GM13977 (cell line): ENCODE measurements at regions not wholly inside any gene's neighbourhood (a gene's known extent, or its start where the extent isn't known, plus 50 kb on each side); places are given as distances from the start of the nearest gene placed in this dataset.

ENCODE experiments used
- DNase-seq: peaks from one replicate; pipeline ENCODE4 v3.0.0; 2012; ENCODE audit warnings: low spot score
- in situ Hi-C: fragments of 300-500 bp; cut with MboI; formaldehyde crosslinking; loops from one replicate; pipeline ENCODE4 v1.12.0; 2022; ENCODE audit warnings: low sequenced_read_pairs, low pct_unique_long_range_greater_than_20kb, mixed read lengths, inconsistent platforms; ENCODE audit not compliant: unreplicated experiment
- TF ChIP-seq, protein P1 (sequence below): IDR thresholded peaks from 2 replicates; pipeline ENCODE4 v1.5.1; 2012; ENCODE audit warnings: mild to moderate bottlenecking, control low read depth; ENCODE audit not compliant: insufficient read depth; ENCODE audit errors: extremely low read depth, missing control alignments

DNA sequence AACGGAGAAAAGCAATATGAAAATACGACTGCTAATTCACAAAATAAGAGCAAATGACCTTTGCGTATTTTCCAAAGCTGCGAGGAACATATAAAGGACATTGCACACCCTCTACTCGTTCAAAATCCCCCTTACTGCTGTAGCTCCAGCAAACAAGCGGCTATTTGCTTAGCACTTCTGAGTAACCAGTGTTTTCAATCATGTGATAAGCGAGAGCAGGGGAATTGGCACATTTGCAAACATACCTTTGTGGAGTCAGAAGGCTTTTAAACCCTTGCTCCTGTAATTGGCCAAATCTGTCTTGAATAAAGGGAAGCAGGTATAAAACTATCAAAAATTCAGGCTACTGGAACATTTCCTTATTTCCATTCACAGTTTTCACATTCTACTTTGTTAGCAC, 610.2 kb downstream of the UBE2NL start:
- TF ChIP-seq, protein P1, sequence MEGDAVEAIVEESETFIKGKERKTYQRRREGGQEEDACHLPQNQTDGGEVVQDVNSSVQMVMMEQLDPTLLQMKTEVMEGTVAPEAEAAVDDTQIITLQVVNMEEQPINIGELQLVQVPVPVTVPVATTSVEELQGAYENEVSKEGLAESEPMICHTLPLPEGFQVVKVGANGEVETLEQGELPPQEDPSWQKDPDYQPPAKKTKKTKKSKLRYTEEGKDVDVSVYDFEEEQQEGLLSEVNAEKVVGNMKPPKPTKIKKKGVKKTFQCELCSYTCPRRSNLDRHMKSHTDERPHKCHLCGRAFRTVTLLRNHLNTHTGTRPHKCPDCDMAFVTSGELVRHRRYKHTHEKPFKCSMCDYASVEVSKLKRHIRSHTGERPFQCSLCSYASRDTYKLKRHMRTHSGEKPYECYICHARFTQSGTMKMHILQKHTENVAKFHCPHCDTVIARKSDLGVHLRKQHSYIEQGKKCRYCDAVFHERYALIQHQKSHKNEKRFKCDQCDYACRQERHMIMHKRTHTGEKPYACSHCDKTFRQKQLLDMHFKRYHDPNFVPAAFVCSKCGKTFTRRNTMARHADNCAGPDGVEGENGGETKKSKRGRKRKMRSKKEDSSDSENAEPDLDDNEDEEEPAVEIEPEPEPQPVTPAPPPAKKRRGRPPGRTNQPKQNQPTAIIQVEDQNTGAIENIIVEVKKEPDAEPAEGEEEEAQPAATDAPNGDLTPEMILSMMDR, result no peak
- DNase-seq, result no peak
- in situ Hi-C loops, result no loop called here

DNA sequence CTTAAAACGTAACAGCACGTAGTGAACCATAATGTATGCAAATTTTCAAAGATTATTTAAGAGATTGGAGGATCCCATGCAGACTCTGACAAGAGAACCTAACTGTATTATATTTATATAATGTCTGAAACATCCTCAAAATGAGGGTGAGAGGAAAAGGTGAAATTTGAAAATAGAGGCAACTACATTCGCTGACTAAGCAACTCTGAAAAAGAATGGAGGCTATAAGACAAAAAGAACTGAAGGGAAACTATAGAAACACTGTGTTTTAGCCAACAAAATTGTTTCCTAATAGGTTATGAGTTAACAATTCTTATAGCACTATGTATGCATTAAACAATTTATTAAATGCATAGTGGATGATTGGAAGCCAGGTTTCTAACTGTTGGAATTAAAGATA, 648.0 kb downstream of the UBE2NL start:
- TF ChIP-seq, protein P1, result no peak
- in situ Hi-C loops, result no loop called here

DNA sequence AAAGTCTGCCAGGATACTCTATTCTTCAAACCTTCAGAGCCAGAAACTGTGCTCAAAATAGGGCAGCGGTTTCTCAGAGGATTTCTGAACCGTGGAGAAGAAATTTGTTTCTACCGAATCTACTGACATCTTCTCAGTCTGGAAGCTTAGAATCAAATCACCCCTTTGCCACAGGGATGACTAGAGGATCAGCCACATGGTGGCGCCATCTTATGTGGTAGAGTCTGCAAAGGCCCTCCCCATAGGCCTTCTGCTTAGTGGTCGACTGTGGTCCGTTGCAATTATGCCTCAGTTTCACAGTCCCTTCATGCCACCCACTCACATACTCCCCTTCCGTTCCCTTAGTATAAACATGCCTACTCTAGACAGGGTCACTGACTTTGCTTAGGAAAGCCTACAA, 680.7 kb upstream of the SPANXN1 start:
- no peak for DNase-seq
- in situ Hi-C loops, result no loop called here
- TF ChIP-seq, protein P1, result no peak

More for the DNA sequence above, 648.0 kb downstream of the UBE2NL start:
- DNase-seq, result no peak

DNA sequence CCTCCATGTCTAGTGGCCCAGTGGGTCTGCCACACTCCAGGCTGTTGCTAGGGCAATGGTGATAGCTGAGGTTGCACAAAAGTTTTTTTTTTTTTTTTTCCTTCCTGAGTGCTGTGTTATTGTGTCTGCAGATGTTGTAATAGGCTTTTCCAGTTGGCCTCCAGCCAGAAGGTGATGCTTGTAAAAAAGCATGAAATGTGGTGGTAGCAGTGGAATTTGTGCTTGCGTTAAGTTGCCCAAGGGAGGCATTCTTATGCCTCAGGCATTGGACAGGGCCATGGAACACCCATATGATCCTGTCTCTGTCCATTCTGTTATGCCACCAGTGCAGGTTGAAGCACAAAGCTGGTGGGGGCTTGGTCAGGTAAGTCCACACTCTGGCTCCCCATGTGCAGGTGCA, 660.5 kb upstream of the SPANXN1 start:
- in situ Hi-C loops, result no loop called here
- DNase-seq, result no peak
- TF ChIP-seq, protein P1, result no peak

DNA sequence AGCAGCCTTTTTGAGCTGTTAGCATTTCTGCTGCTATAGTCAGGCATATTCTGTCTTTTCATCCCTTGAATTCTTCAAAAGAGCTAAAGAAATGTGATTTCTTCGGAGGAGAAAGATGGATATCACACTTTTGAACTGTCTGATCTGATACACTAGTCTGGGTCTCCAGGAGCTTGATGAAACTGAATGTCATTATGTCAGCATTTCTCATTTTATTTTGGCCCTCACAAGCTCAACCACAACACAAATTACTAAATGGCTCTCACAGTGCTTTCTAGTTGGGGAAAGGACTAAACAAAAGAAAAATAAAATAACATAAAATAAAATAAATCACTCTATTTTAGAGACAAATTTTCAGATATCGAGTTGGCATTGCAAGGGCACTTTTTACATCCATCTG, 655.3 kb upstream of the SPANXN1 start:
- TF ChIP-seq, protein P1, result no peak
- in situ Hi-C loops, result no loop called here
- no peak for DNase-seq

DNA sequence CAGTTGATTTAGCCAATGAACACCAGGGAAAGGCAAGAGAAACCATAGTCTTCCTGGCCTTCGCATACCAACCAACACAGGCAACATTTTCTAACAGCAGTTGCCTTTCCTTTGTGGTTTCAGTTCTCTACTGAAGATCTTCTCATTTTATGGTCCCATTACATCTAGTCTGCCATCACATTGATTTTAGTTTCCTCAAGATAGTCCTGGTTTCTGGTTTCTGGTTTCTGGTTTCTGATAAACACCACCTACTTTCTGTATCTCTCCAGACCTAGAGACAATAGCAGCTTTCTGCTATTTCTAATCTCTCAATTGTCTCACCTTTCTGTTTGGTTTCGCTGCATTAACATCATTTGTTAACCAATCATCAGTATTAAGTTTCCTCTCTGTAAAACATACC, 646.3 kb upstream of the SPANXN1 start:
- in situ Hi-C loops, result no loop called here
- TF ChIP-seq, protein P1, result no peak
- DNase-seq, result no peak

DNA sequence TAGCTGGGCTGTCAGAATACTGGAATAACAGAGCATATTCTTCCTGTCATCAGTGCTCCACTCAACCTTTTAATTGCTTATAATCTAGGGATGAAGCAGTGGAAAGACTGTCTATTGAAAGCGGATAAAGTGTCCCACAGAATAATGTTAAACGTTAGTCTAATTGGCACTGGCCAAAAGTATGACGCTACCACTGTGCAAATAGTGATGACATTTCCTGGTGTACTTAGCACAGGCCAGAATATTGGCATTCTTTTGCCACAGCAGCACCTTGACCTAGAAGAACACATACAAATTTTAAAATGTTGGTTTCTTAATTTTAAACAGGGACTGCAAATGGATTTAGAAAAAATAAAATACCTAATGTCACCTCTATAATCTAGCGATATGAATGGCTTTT, 635.2 kb upstream of the SPANXN1 start:
- TF ChIP-seq, protein P1, result no peak
- in situ Hi-C loops, result no loop called here
- no peak for DNase-seq
